Panc1 (cell line): ENCODE measurements at regions not wholly inside any gene's neighbourhood (a gene's known extent, or its start where the extent isn't known, plus 50 kb on each side); places are given as distances from the start of the nearest gene placed in this dataset.

ENCODE experiments used
- POLR2AphosphoS5 ChIP-seq: IDR thresholded peaks from 2 replicates; pipeline ENCODE4 v1.6.1; 2012; ENCODE audit warnings: mild to moderate bottlenecking, low read depth, low read length, moderate library complexity
- SIN3A ChIP-seq: IDR thresholded peaks from 2 replicates; pipeline ENCODE4 v1.6.1; 2012; ENCODE audit warnings: low read depth, mild to moderate bottlenecking, low read length, moderate library complexity, borderline replicate concordance; ENCODE audit not compliant: insufficient read depth
- TF ChIP-seq, protein P1 (sequence below), 2 experiments: IDR thresholded peaks; 2 replicates each; pipeline ENCODE4 v1.6.1; 2011 to 2012; ENCODE audit warnings: low read depth in 2 of 2, control low read depth in 1 of 2, low read length in 1 of 2, mild to moderate bottlenecking in 1 of 2, moderate library complexity in 1 of 2; ENCODE audit not compliant: insufficient read depth in 1 of 2
- TF ChIP-seq, protein P2 (sequence below): fragments of 450-650 bp; IDR thresholded peaks from 2 replicates; pipeline ENCODE4 v1.5.1; 2017; ENCODE audit warnings: mild to moderate bottlenecking

DNA sequence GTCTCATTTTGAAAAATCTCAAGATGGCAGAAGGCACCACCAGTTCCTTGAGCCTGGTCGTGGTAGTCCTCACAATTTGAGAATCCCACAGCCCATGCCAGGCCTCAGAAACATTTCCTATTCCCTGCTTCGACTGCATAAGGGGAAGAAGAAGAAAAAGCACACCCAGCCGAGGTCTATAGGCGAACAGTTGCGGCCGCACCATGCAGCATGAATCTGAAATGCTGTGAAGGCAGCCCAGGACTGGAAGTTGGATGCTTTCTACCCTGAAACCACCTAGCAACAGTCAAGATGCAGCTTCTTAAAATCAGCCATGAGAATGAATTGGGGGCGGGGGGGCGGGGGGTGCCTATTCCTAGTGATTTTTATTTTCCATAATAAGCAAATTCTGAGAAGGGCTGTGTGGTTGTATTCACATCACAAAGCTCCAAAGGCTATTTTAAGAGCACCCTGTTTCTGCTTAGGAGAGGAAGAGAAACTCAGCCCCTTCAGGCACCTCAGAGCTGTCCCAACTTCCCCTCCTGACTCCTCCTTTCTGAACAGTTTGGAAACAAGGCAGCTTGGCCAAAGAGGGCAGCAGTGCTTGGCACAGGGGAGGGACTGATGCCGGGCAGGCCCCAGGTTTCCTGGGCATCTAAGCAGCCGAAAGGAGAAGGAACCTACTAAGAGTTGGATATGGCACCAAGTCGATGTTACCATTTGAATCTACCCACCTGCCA, 172.5 kb upstream of the FOXN3 start:
- TF ChIP-seq, protein P1, sequence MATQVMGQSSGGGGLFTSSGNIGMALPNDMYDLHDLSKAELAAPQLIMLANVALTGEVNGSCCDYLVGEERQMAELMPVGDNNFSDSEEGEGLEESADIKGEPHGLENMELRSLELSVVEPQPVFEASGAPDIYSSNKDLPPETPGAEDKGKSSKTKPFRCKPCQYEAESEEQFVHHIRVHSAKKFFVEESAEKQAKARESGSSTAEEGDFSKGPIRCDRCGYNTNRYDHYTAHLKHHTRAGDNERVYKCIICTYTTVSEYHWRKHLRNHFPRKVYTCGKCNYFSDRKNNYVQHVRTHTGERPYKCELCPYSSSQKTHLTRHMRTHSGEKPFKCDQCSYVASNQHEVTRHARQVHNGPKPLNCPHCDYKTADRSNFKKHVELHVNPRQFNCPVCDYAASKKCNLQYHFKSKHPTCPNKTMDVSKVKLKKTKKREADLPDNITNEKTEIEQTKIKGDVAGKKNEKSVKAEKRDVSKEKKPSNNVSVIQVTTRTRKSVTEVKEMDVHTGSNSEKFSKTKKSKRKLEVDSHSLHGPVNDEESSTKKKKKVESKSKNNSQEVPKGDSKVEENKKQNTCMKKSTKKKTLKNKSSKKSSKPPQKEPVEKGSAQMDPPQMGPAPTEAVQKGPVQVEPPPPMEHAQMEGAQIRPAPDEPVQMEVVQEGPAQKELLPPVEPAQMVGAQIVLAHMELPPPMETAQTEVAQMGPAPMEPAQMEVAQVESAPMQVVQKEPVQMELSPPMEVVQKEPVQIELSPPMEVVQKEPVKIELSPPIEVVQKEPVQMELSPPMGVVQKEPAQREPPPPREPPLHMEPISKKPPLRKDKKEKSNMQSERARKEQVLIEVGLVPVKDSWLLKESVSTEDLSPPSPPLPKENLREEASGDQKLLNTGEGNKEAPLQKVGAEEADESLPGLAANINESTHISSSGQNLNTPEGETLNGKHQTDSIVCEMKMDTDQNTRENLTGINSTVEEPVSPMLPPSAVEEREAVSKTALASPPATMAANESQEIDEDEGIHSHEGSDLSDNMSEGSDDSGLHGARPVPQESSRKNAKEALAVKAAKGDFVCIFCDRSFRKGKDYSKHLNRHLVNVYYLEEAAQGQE (IDR thresholded peaks at IDR 0.05; ENCODE audit: insufficient read depth in 1 of 2, low read depth in 2 of 2, low read length in 1 of 2): no peak
- TF ChIP-seq, protein P2, sequence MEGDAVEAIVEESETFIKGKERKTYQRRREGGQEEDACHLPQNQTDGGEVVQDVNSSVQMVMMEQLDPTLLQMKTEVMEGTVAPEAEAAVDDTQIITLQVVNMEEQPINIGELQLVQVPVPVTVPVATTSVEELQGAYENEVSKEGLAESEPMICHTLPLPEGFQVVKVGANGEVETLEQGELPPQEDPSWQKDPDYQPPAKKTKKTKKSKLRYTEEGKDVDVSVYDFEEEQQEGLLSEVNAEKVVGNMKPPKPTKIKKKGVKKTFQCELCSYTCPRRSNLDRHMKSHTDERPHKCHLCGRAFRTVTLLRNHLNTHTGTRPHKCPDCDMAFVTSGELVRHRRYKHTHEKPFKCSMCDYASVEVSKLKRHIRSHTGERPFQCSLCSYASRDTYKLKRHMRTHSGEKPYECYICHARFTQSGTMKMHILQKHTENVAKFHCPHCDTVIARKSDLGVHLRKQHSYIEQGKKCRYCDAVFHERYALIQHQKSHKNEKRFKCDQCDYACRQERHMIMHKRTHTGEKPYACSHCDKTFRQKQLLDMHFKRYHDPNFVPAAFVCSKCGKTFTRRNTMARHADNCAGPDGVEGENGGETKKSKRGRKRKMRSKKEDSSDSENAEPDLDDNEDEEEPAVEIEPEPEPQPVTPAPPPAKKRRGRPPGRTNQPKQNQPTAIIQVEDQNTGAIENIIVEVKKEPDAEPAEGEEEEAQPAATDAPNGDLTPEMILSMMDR: no peak
- TF ChIP-seq POLR2AphosphoS5 (no peak), SIN3A (no peak)
